ENCODE measurements at regions not wholly inside any gene's neighbourhood (a gene's known extent, or its start where the extent isn't known, plus 50 kb on each side); places are given as distances from the start of the nearest gene placed in this dataset.
"Not testable (repeated sequence)": the region's sequence is repeated elsewhere in the genome, so short reads cannot be mapped to it uniquely, and the experiment has no call there.

GRCh38 chr2:234898534-234899053, 53.2 kb upstream of the SH3BP4 start:
- DNase-seq: no peak

- DNase-seq: not testable (repeated sequence)
These were observed 63.4 kb upstream of the SH3BP4 start for GRCh38 chr2:234888442-234888841.

GRCh38 chr2:234887195-234887594, 64.6 kb upstream of the SH3BP4 start:
- no peak for DNase-seq

- DNase-seq: no peak
These were observed 65.9 kb upstream of the SH3BP4 start for GRCh38 chr2:234885886-234886285.

GRCh38 chr2:234885118-234885517, 66.7 kb upstream of the SH3BP4 start:
- no peak for DNase-seq

- DNase-seq: no peak
These were observed 67.2 kb upstream of the SH3BP4 start for GRCh38 chr2:234884591-234884990.

GRCh38 chr2:234881413-234882241, 70.2 kb upstream of the SH3BP4 start:
- DNase-seq: no peak

- no peak for DNase-seq
These were observed 71.1 kb upstream of the SH3BP4 start for GRCh38 chr2:234880551-234881211.

GRCh38 chr2:234879671-234880455, 72.0 kb upstream of the SH3BP4 start:
- no peak for DNase-seq

- not testable (repeated sequence) for DNase-seq
These were observed 75.2 kb upstream of the SH3BP4 start for GRCh38 chr2:234876621-234877020.

- DNase-seq: no peak
These were observed 77.3 kb upstream of the SH3BP4 start for GRCh38 chr2:234874347-234875046.

GRCh38 chr2:234873828-234874173, 78.0 kb upstream of the SH3BP4 start:
- no peak for DNase-seq

- DNase-seq: no peak
These were observed 78.6 kb upstream of the SH3BP4 start for GRCh38 chr2:234873103-234873827.

GRCh38 chr2:234869969-234870368, 81.8 kb upstream of the SH3BP4 start:
- DNase-seq: no peak

- no peak for DNase-seq
These were observed 82.7 kb upstream of the SH3BP4 start for GRCh38 chr2:234869164-234869563.

GRCh38 chr2:234867882-234868285, 83.9 kb upstream of the SH3BP4 start:
- no peak for DNase-seq

GRCh38 chr2:234865586-234865985, 86.2 kb upstream of the SH3BP4 start:
- no peak for DNase-seq

GRCh38 chr2:234865040-234865439, 86.8 kb upstream of the SH3BP4 start:
- no peak for DNase-seq

- no peak for DNase-seq
These were observed 87.3 kb upstream of the SH3BP4 start for GRCh38 chr2:234864506-234864905.

GRCh38 chr2:234863043-234863934, 88.5 kb upstream of the SH3BP4 start:
- no peak for DNase-seq

Measured in GF-D8 (cell line).